RCC 7860 (cell line): ENCODE measurements at regions not wholly inside any gene's neighbourhood (a gene's known extent, or its start where the extent isn't known, plus 50 kb on each side); places are given as distances from the start of the nearest gene placed in this dataset.

ENCODE experiments used
- DNase-seq: peaks from one replicate; pipeline ENCODE4 v3.0.0-alpha.2; 2015; ENCODE audit warnings: low spot score
- FAIRE-seq: peaks from 2 replicates; lab custom pipeline; 2012; peaks lifted over from hg19 to GRCh38; lab: Jason Lieb, UNC

GRCh38 chr14:30482276-30482675 lies 76.7 kb upstream of the G2E3 start:
- DNase-seq (no peak), FAIRE-seq (no peak)

GRCh38 chr14:30484201-30484600 lies 74.8 kb upstream of the G2E3 start:
- no peak for FAIRE-seq

GRCh38 chr14:30484976-30485375 lies 74.0 kb upstream of the G2E3 start:
- FAIRE-seq: no peak

More at GRCh38 chr14:30484201-30484600, 74.8 kb upstream of the G2E3 start:
- DNase-seq: no peak

GRCh38 chr14:30496852-30497251 lies 62.1 kb upstream of the G2E3 start:
- FAIRE-seq (no peak), DNase-seq (no peak)

More at GRCh38 chr14:30484976-30485375, 74.0 kb upstream of the G2E3 start:
- no peak for DNase-seq

- DNase-seq (no peak), FAIRE-seq (no peak)
Observed at GRCh38 chr14:30499358-30499757, 59.6 kb upstream of the G2E3 start.

- DNase-seq: no peak
Observed at GRCh38 chr14:30500222-30500621, 58.7 kb upstream of the G2E3 start.

GRCh38 chr14:30507209-30507608 lies 51.7 kb upstream of the G2E3 start:
- FAIRE-seq: no peak
- no peak for DNase-seq

More at GRCh38 chr14:30500222-30500621, 58.7 kb upstream of the G2E3 start:
- no peak for FAIRE-seq
